KMS-11 (cell line): ENCODE measurements at regions not wholly inside any gene's neighbourhood (a gene's known extent, or its start where the extent isn't known, plus 50 kb on each side); places are given as distances from the start of the nearest gene placed in this dataset.

Source experiments
- H2AFZ ChIP-seq: fragments of 200-600 bp; sonication (generic); 2 replicates; pipeline ENCODE4 v1.6.1; 2016; ENCODE audit warnings: antibody characterized with exemption, mixed run types, low read depth
- H3K27ac ChIP-seq: fragments of 200-600 bp; sonication (generic); 2 replicates; pipeline ENCODE4 v1.6.1; 2016; ENCODE audit warnings: mild to moderate bottlenecking, mixed run types
- H3K27me3 ChIP-seq: fragments of 200-600 bp; sonication (generic); 2 replicates; pipeline ENCODE4 v1.6.1; 2017; ENCODE audit warnings: mild to moderate bottlenecking, low read depth, mixed run types, moderate library complexity; ENCODE audit not compliant: insufficient read depth
- H3K36me3 ChIP-seq: fragments of 200-600 bp; sonication (generic); 2 replicates; pipeline ENCODE4 v1.6.1; 2017; ENCODE audit warnings: mild to moderate bottlenecking, mixed run types; ENCODE audit not compliant: insufficient read depth
- H3K4me1 ChIP-seq: fragments of 200-600 bp; sonication (generic); 2 replicates; pipeline ENCODE4 v1.6.1; 2016; ENCODE audit warnings: mild to moderate bottlenecking, low read depth, mixed run types; ENCODE audit not compliant: poor library complexity, severe bottlenecking
- H3K4me2 ChIP-seq: fragments of 200-600 bp; sonication (generic); 2 replicates; pipeline ENCODE4 v1.7.0; 2016; ENCODE audit warnings: mild to moderate bottlenecking, mixed run types
- H3K4me3 ChIP-seq: fragments of 200-600 bp; sonication (generic); IDR thresholded peaks from 2 replicates; pipeline ENCODE4 v1.6.1; 2017; ENCODE audit warnings: low read depth, low read length, mixed read lengths; ENCODE audit not compliant: insufficient read depth
- H3K79me2 ChIP-seq: fragments of 200-600 bp; sonication (generic); 2 replicates; pipeline ENCODE4 v1.6.1; 2016; ENCODE audit warnings: low read depth, mixed run types; ENCODE audit not compliant: insufficient read depth
- H3K9ac ChIP-seq: fragments of 200-600 bp; sonication (generic); 2 replicates; pipeline ENCODE4 v1.6.1; 2016; ENCODE audit warnings: mild to moderate bottlenecking, mixed run types
- H4K20me1 ChIP-seq: fragments of 200-600 bp; sonication (generic); 2 replicates; pipeline ENCODE4 v1.6.1; 2016; ENCODE audit warnings: mild to moderate bottlenecking, mixed run types; ENCODE audit not compliant: insufficient read depth
- CTCF ChIP-seq: fragments of 200-600 bp; sonication (generic); conservative IDR thresholded peaks from 2 replicates; pipeline ENCODE4 v1.6.1; 2017; ENCODE audit warnings: low read depth, mild to moderate bottlenecking, antibody characterized with exemption, low read length, moderate library complexity, mixed read lengths

GRCh38 chrX:13933352-13933751 lies 96.3 kb downstream of the GEMIN8 start:
- no peak overlapping the region for H3K4me3 ChIP-seq
- no peak overlapping the region for H3K4me2 ChIP-seq
- no peaks in the 10 kb centered on the region for H3K79me2 ChIP-seq
- no peaks in the 10 kb centered on the region for H3K4me1 ChIP-seq
- no peaks in the 10 kb centered on the region for H3K27me3 ChIP-seq
- no peak overlapping the region for H3K9ac ChIP-seq
- H2AFZ ChIP-seq: no peak overlapping the region
- TF ChIP-seq CTCF: no peak
- H4K20me1 ChIP-seq: no peaks in the 10 kb centered on the region
- no peak overlapping the region for H3K27ac ChIP-seq
- no peaks in the 10 kb centered on the region for H3K36me3 ChIP-seq

GRCh38 chrX:13932416-13932815 lies 97.3 kb downstream of the GEMIN8 start:
- no peak overlapping the region for H3K4me2 ChIP-seq

GRCh38 chrX:13927175-13927574 lies 102.5 kb downstream of the GEMIN8 start:
- no peak overlapping the region for H3K9ac ChIP-seq
- no peak overlapping the region for H3K4me2 ChIP-seq
- no peaks in the 10 kb centered on the region for H4K20me1 ChIP-seq
- H3K27me3 ChIP-seq: no peaks in the 10 kb centered on the region
- no peaks in the 10 kb centered on the region for H3K4me1 ChIP-seq
- no peak overlapping the region for H2AFZ ChIP-seq
- no peak overlapping the region for H3K4me3 ChIP-seq
- no peak for TF ChIP-seq CTCF
- H3K79me2 ChIP-seq: no peaks in the 10 kb centered on the region
- no peak overlapping the region for H3K27ac ChIP-seq
- no peaks in the 10 kb centered on the region for H3K36me3 ChIP-seq

More at GRCh38 chrX:13932416-13932815, 97.3 kb downstream of the GEMIN8 start:
- H3K36me3 ChIP-seq: no peaks in the 10 kb centered on the region
- no peak for TF ChIP-seq CTCF
- no peak overlapping the region for H3K9ac ChIP-seq
- no peaks in the 10 kb centered on the region for H3K4me1 ChIP-seq
- no peaks in the 10 kb centered on the region for H3K27me3 ChIP-seq
- H3K4me3 ChIP-seq: no peak overlapping the region
- H3K27ac ChIP-seq: no peak overlapping the region
- no peaks in the 10 kb centered on the region for H3K79me2 ChIP-seq
- no peaks in the 10 kb centered on the region for H4K20me1 ChIP-seq
- H2AFZ ChIP-seq: no peak overlapping the region

- H3K4me2 ChIP-seq: no peak overlapping the region
- H3K36me3 ChIP-seq: no peaks in the 10 kb centered on the region
- H3K4me1 ChIP-seq: no peaks in the 10 kb centered on the region
- H2AFZ ChIP-seq: no peak overlapping the region
- no peak for TF ChIP-seq CTCF
- no peaks in the 10 kb centered on the region for H4K20me1 ChIP-seq
- no peak overlapping the region for H3K4me3 ChIP-seq
- no peaks in the 10 kb centered on the region for H3K27me3 ChIP-seq
- H3K79me2 ChIP-seq: no peaks in the 10 kb centered on the region
- H3K9ac ChIP-seq: no peak overlapping the region
- H3K27ac ChIP-seq: no peak overlapping the region
Measured at GRCh38 chrX:13923845-13924244, 105.8 kb downstream of the GEMIN8 start.
